Hematopoietic multipotent progenitor cell treated with erythropoietin and hydrocortisone succinate and interleukin-3 and kit ligand, for 6 days (in vitro differentiated cells): ENCODE measurements at regions not wholly inside any gene's neighbourhood (a gene's known extent, or its start where the extent isn't known, plus 50 kb on each side); places are given as distances from the start of the nearest gene placed in this dataset.
"Not testable (repeated sequence)": the region's sequence is repeated elsewhere in the genome, so short reads cannot be mapped to it uniquely, and the experiment has no call there.

Source experiments
- DNase-seq: peaks from one replicate; pipeline ENCODE4 v3.0.0-alpha.2; 2015

- DNase-seq: not testable (repeated sequence)
These were observed 62.1 kb upstream of the EZR start for GRCh38 chr6:158881276-158881675.

GRCh38 chr6:158879180-158879579, 60.0 kb upstream of the EZR start:
- DNase-seq: peak; percentile 19

GRCh38 chr6:158877716-158878115, 58.5 kb upstream of the EZR start:
- DNase-seq: no peak

- DNase-seq: no peak
These were observed 57.7 kb upstream of the EZR start for GRCh38 chr6:158876886-158877285.

- no peak for DNase-seq
These were observed 51.4 kb upstream of the EZR start for GRCh38 chr6:158870649-158870957.

GRCh38 chr6:158869826-158870648, 50.9 kb upstream of the EZR start:
- peak; percentile 92 for DNase-seq

- DNase-seq: peak; percentile 96
These were observed 50.0 kb upstream of the EZR start for GRCh38 chr6:158868890-158869825.
